Heart left ventricle (tissue), 13 donors: ENCODE measurements at regions not wholly inside any gene's neighbourhood (a gene's known extent, or its start where the extent isn't known, plus 50 kb on each side); places are given as distances from the start of the nearest gene placed in this dataset.

Source experiments
- CTCF ChIP-seq, 12 donors: fragments of 200-600 bp; sonication (generic) in 4 of 12; IDR thresholded peaks; one replicate each; pipeline versions ENCODE4 v1.5.0 to v1.8.0; 2018 to 2022; ENCODE audit warnings: antibody characterized with exemption in 12 of 12, mild to moderate bottlenecking in 5 of 12
- POLR2A ChIP-seq, 2 donors: fragments of 450-650 bp; IDR thresholded peaks; one replicate each; pipeline ENCODE4 v1.6.1; 2017; ENCODE audit warnings: antibody characterized with exemption in 2 of 2, mild to moderate bottlenecking in 2 of 2, moderate library complexity in 2 of 2
- donor health status: ischemic (EF 13 %, LVEDD 7.1; RV severe dilation, severe dysfunction).
- donor health status: DM: no; HTN: yes; CAD: no.
- donor health status: DM: no; HTN: no; CAD: no.
- donor health status: ischemic (EF 25% LVEDD 6.9; RV normal size, moderate dysfunction).
- donor health status: ischemic (EF 25% LVEDD 5.7; RV mildly dilated, moderate dysfunction).
- donor health status: ischemic (EF 35%, LVEDD 5.7; RV mildly dilated, moderate dysfunction).
- donor health status: nonischemic (EF 11% LVEDD 7.7; RV severe dilation, severe dysfunction).
- donor health status: DM: yes; HTN: yes; CAD: no.
- donor health status: PGD.
- donor health status: ischemic (EF 29% LVEDD 5.4; RV normal size, mild dysfunction).
- donor health status: nonischemic (EF 23%, LVEDD 6.1; RV moderate dilation, normal function).

DNA sequence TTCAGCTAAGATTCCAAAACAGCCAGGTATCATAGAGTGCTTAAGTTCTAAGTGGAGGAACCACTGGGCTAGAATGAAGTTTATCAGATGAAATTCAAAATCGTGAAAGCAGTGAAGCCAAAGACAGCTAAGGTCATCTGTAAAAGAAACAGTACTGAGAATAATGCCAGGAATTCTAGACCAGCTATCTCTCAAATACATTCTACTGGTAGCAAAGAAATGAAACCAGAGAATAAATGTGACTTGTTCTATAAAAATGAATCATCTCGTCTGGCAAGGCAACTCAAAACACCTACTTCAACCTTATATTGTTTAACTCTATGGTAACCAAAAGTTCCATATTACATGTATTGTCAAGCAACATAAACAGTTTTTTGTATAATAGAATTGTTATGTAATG lies 51.3 kb upstream of the RGMB start:
- TF ChIP-seq CTCF (IDR thresholded peaks at IDR 0.05) (no peak), POLR2A (IDR thresholded peaks at IDR 0.05) (no peak)
